ENCODE measurements at regions not wholly inside any gene's neighbourhood (a gene's known extent, or its start where the extent isn't known, plus 50 kb on each side); places are given as distances from the start of the nearest gene placed in this dataset.

DNA sequence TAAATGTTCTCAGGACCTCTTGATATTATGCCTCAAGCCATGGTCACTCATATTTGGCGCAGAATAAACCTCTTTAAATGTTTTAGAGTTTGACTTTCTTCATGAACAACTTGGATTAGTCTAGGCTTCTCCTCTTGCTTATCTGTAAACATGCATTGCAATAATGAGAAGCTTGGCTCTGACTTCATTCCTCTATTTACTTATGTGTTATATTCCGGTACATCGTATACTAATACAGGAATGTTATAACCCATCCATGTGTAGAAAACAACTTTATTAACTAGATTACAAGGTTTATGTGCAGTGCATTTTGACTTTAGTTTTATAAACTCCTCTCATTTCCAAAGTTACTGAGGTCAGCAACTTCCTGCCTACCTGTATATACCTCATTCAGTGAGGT, 944.3 kb upstream of the GHITM start:
- CTCF ChIA-PET (ENCODE audit: partially characterized antibody): no interaction called here
- Histone ChIP-seq H3K56ac (replicated peaks; ENCODE audit: insufficient read length, low read depth, low read length) (no peak overlapping the region), H3K14ac (ENCODE audit: insufficient read length) (no peak overlapping the region), H2AFZ (ENCODE audit: low read length) (no peak overlapping the region), H3K4me3 (ENCODE audit: extremely low read depth in 1 of 4, insufficient read depth in 2 of 4, low read depth in 3 of 4, low read length in 4 of 4) (no peak overlapping the region), H2BK5ac (ENCODE audit: low read depth, low read length) (no peak overlapping the region), H4K5ac (ENCODE audit: insufficient read length, low read depth, low read length) (no peak overlapping the region), H3K9ac (replicated peaks in 1 of 4; ENCODE audit: extremely low read depth in 1 of 4, low read depth in 3 of 4, low read length in 3 of 4) (no peak overlapping the region), H3K79me2 (ENCODE audit: control insufficient read depth in 1 of 2, insufficient read depth in 2 of 2, low read length in 2 of 2) (no peaks in the 10 kb centered on the region), H2AK5ac (ENCODE audit: low read depth, low read length) (no peak overlapping the region), H3K23ac (ENCODE audit: insufficient read length) (no peak overlapping the region), H3K23me2 (ENCODE audit: low read depth, low read length) (no peaks in the 10 kb centered on the region), H4K91ac (replicated peaks; ENCODE audit: insufficient read length, low read length) (no peak overlapping the region), H4K20me1 (replicated peaks in 1 of 2; ENCODE audit: control insufficient read depth in 1 of 2, insufficient read depth in 2 of 2, low read length in 2 of 2) (no peaks in the 10 kb centered on the region), H2BK20ac (ENCODE audit: low read length) (no peak overlapping the region), H3K36me3 (ENCODE audit: control insufficient read depth in 2 of 4, insufficient read depth in 4 of 4, low read length in 3 of 4) (no peaks in the 10 kb centered on the region), H3K79me1 (ENCODE audit: low read depth, low read length) (no peaks in the 10 kb centered on the region), H3K4me2 (ENCODE audit: insufficient read depth in 1 of 2, low read depth in 2 of 2, low read length in 2 of 2) (no peak overlapping the region), H2BK12ac (ENCODE audit: low read depth, low read length) (no peak overlapping the region), H3K27me3 (replicated peaks in 1 of 4; ENCODE audit: control insufficient read depth in 3 of 4, extremely low read depth in 1 of 4, insufficient read depth in 3 of 4, low read length in 3 of 4) (no peaks in the 10 kb centered on the region), H3K4me1 (replicated peaks in 1 of 4; ENCODE audit: control insufficient read depth in 3 of 4, insufficient read depth in 4 of 4, low read length in 3 of 4) (no peaks in the 10 kb centered on the region), H2BK120ac (replicated peaks; ENCODE audit: low read depth, low read length) (no peak overlapping the region), H3K27ac (ENCODE audit: low read depth, low read length) (no peak overlapping the region), H3K9me3 (ENCODE audit: insufficient read depth in 2 of 2, low read depth in 1 of 2, low read length in 1 of 2) (no peaks in the 10 kb centered on the region), H3K4ac (replicated peaks; ENCODE audit: insufficient read length, low read depth, low read length) (no peak overlapping the region), H2BK15ac (ENCODE audit: low read length) (no peak overlapping the region), H3K18ac (ENCODE audit: extremely low read depth, low read length) (no peak overlapping the region), H4K8ac (ENCODE audit: extremely low read depth, insufficient read depth, low read length) (no peak overlapping the region)
- WGBS, 2 experiments (ENCODE audit: extremely low coverage in 1 of 2, insufficient coverage in 1 of 2, insufficient read length in 1 of 2, insufficient replicate concordance in 2 of 2, low coverage in 1 of 2, low lambda C conversion rate in 2 of 2, missing lambda C conversion rate in 1 of 2): 91% methylated on average over 3 of the region's 3 CpGs; no CpG with 5 or more reads in 1 of the 2 experiments
- DNase-seq (ENCODE audit: low read depth in 1 of 2, low spot score in 2 of 2): no peak
- POLR2A ChIA-PET (ENCODE audit: partially characterized antibody): no interaction called here
- no peak for FAIRE-seq
- TF ChIP-seq SIRT6 (IDR thresholded peaks at IDR 0.05; ENCODE audit: low read length) (no peak), E2F6 (IDR thresholded peaks at IDR 0.05) (no peak), HDAC2 (IDR thresholded peaks at IDR 0.05; ENCODE audit: borderline replicate concordance in 1 of 2, low read depth in 2 of 2, low read length in 2 of 2) (no peak), EZH2 (IDR thresholded peaks at IDR 0.05; ENCODE audit: low read depth, low read length, severe bottlenecking) (no peak), RBBP5 (IDR thresholded peaks at IDR 0.05; ENCODE audit: borderline replicate concordance, low read depth, low read length) (no peak), CBX8 (IDR thresholded peaks at IDR 0.05; ENCODE audit: borderline replicate concordance, low read depth, low read length) (no peak), PHF8 (conservative IDR thresholded peaks at IDR 0.05; ENCODE audit: low read depth, low read length) (no peak), TEAD4 (IDR thresholded peaks at IDR 0.05; ENCODE audit: low read depth, low read length) (no peak), RXRA (IDR thresholded peaks at IDR 0.05; ENCODE audit: insufficient read depth, low read depth, low read length) (no peak), YY1 (IDR thresholded peaks at IDR 0.05; ENCODE audit: low read depth, low read length) (no peak), EP300 (IDR thresholded peaks at IDR 0.05; ENCODE audit: borderline replicate concordance in 1 of 2, low read depth in 2 of 2, low read length in 2 of 2) (no peak)
- TF ChIP-seq, protein P1, sequence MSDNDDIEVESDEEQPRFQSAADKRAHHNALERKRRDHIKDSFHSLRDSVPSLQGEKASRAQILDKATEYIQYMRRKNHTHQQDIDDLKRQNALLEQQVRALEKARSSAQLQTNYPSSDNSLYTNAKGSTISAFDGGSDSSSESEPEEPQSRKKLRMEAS (IDR thresholded peaks at IDR 0.05): no peak
- TF ChIP-seq, protein P2, sequence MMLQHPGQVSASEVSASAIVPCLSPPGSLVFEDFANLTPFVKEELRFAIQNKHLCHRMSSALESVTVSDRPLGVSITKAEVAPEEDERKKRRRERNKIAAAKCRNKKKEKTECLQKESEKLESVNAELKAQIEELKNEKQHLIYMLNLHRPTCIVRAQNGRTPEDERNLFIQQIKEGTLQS (IDR thresholded peaks at IDR 0.05; ENCODE audit: insufficient read depth, low read depth, low read length): no peak
